Cardiac muscle cell (in vitro differentiated cells and primary cell): ENCODE measurements at regions not wholly inside any gene's neighbourhood (a gene's known extent, or its start where the extent isn't known, plus 50 kb on each side); places are given as distances from the start of the nearest gene placed in this dataset.

Experiments used
- DNase-seq, 2 donors: peaks; one replicate each; pipeline versions ENCODE4 v3.0.0 to v3.0.0-alpha.2; 2010 to 2017; ENCODE audit warnings: low read depth in 1 of 2, low spot score in 1 of 2
- H3K27ac ChIP-seq: fragments of 200-600 bp; sonication (generic); 2 replicates; pipeline ENCODE4 v1.5.1; 2016
- H3K27me3 ChIP-seq: fragments of 200-600 bp; sonication (generic); 2 replicates; pipeline ENCODE4 v1.6.0; 2016; ENCODE audit warnings: control low read depth
- H3K36me3 ChIP-seq: fragments of 200-600 bp; sonication (generic); 2 replicates; pipeline ENCODE4 v1.5.1; 2016; ENCODE audit warnings: control low read depth
- H3K4me1 ChIP-seq: fragments of 200-600 bp; sonication (generic); 2 replicates; pipeline ENCODE4 v1.8.1; 2017; ENCODE audit warnings: low read depth, mild to moderate bottlenecking, mixed run types
- H3K4me3 ChIP-seq: fragments of 200-600 bp; sonication (generic); 2 replicates; pipeline ENCODE4 v1.5.1; 2016; ENCODE audit warnings: mild to moderate bottlenecking
- H3K9me3 ChIP-seq: fragments of 200-600 bp; sonication (generic); 2 replicates; pipeline ENCODE4 v1.5.1; 2017; ENCODE audit warnings: low read depth, mild to moderate bottlenecking, control low read depth
- CTCF ChIP-seq: IDR thresholded peaks from 2 replicates; pipeline ENCODE4 v1.5.1; 2012; ENCODE audit warnings: low read depth, mild to moderate bottlenecking, low read length

GRCh38 chr12:41680155-41680554 is 464.5 kb downstream of the GXYLT1 start:
- no peaks in the 10 kb centered on the region for H3K27me3 ChIP-seq
- no peak for DNase-seq
- TF ChIP-seq CTCF = no peak
- H3K4me3 ChIP-seq = no peak overlapping the region
- H3K9me3 ChIP-seq = no peaks in the 10 kb centered on the region
- H3K4me1 ChIP-seq = peaks cover 3% of the 10 kb centered on the region
- H3K36me3 ChIP-seq = no peaks in the 10 kb centered on the region
- H3K27ac ChIP-seq = no peak overlapping the region

- H3K27me3 ChIP-seq = no peaks in the 10 kb centered on the region
- H3K9me3 ChIP-seq = no peaks in the 10 kb centered on the region
- H3K27ac ChIP-seq = no peak overlapping the region
- H3K4me1 ChIP-seq = no peaks in the 10 kb centered on the region
- H3K4me3 ChIP-seq = no peak overlapping the region
- TF ChIP-seq CTCF = no peak
- no peaks in the 10 kb centered on the region for H3K36me3 ChIP-seq
- peak; percentile 6 to 63 for DNase-seq
Observed at GRCh38 chr12:41663598-41664265, 475.6 kb downstream of the PDZRN4 start.

GRCh38 chr12:41661141-41661765 is 473.1 kb downstream of the PDZRN4 start:
- DNase-seq = peak in 1 of 2 donors; percentile 23

GRCh38 chr12:41656454-41656853 is 468.3 kb downstream of the PDZRN4 start:
- no peak overlapping the region for H3K27ac ChIP-seq
- no peaks in the 10 kb centered on the region for H3K36me3 ChIP-seq
- H3K27me3 ChIP-seq = no peaks in the 10 kb centered on the region
- peaks cover 34% of the 10 kb centered on the region for H3K4me1 ChIP-seq
- no peak for TF ChIP-seq CTCF
- no peak overlapping the region for H3K4me3 ChIP-seq
- no peaks in the 10 kb centered on the region for H3K9me3 ChIP-seq
- DNase-seq = no peak

More at GRCh38 chr12:41661141-41661765, 473.1 kb downstream of the PDZRN4 start:
- no peak for TF ChIP-seq CTCF
- no peaks in the 10 kb centered on the region for H3K27me3 ChIP-seq
- H3K4me1 ChIP-seq = peaks cover 23% of the 10 kb centered on the region
- H3K36me3 ChIP-seq = no peaks in the 10 kb centered on the region
- no peaks in the 10 kb centered on the region for H3K9me3 ChIP-seq
- H3K27ac ChIP-seq = no peak overlapping the region
- no peak overlapping the region for H3K4me3 ChIP-seq

- no peak for TF ChIP-seq CTCF
- Histone ChIP-seq H3K36me3 (no peaks in the 10 kb centered on the region), H3K27ac (no peak overlapping the region), H3K4me3 (no peak overlapping the region), H3K9me3 (no peaks in the 10 kb centered on the region), H3K27me3 (no peaks in the 10 kb centered on the region), H3K4me1 (peaks cover 34% of the 10 kb centered on the region)
- DNase-seq = no peak
Observed at GRCh38 chr12:41653386-41654326, 465.5 kb downstream of the PDZRN4 start.
